GM18858 (cell line): ENCODE measurements at regions not wholly inside any gene's neighbourhood (a gene's known extent, or its start where the extent isn't known, plus 50 kb on each side); places are given as distances from the start of the nearest gene placed in this dataset.

ENCODE experiments used
- ATAC-seq: cut with Tn5 transposase; IDR thresholded peaks from one replicate; pipeline ENCODE4 v1.9.1; 2021; ENCODE audit not compliant: unreplicated experiment

DNA sequence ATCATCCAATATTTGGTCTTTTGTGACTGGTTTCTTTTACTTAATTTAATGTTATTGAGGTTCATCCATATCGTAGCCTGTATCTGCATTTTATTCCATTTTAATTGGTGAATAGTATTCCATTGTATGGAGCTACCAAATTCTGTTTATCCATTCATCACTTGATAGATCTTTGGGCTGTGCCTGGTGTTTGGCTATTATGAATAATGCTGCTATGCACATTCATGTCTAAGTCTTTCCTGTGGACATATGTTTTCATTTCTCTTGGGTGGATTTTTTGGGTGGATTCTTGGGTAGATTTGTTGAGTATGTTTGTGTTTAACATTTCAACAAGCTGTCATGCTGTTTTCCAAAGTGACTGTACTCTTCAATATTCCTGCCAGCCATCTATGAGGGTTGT is 52.5 kb upstream of the NEDD4L start:
- ATAC-seq: no peak

DNA sequence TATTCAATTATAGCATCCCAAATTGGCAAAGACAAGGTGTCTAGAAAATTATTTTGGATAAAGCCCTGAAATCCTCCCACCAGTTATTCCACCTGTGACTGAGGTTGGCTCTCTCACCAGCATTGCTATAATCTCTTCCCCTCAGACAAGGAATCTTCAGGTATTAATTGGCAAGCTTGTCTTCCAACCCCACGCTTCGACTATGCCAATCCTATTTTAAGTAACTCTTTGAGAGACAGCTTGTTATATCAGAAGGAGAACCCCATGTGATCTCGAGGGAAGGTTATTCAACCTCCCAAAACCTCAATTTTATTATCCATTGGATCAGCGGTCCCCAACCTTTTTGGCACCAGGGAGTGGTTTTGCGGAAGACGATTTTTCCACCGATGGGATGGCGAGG is 54.5 kb upstream of the NEDD4L start:
- no peak for ATAC-seq

DNA sequence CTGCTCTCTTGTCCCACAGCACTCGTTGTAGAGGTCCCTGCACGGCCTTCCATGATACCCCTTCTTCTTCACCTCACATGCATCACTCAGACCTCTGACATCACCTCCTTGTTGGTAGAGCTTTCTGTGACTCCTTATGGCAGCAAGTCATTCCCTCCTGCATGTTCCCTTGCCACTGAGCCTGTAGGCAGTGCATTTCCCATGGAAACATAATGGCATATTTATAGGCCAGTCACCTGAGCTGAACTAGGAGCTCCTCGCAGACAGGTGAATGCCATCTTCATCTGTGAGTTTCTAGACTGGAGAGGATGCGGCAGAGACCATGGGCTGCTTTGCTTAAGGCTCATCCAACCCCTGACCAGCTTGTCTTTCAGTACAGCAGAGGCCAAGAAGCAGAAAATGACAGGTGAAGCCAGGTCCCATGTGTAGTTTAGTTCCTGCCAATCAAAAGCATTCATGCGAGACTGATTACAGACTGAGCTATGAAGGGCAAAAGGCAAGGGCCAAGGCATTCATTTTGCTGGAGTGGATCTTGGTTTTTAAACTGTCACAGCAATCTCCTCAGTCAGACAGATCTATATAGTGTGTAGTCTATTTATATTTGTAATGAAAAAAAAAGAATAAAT is 59.4 kb upstream of the NEDD4L start:
- ATAC-seq: no peak

DNA sequence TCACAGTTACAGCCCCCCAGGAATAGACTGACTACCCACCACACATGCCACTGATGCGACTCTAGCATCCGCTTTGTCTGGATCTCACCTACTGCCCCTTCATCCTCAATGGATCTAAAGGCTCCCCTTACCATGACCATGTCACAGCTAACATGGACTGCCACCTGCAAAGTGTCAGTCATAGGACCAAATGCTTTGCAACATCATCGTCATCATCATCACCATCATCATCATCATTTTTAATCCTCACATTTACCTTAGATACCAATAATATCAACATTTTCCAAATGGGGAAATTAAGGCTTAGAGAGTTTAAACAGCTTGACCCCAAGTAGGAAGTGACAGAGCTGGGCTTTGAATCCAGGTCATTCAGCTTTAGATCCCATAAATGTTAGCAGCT is 60.1 kb upstream of the NEDD4L start:
- no peak for ATAC-seq

DNA sequence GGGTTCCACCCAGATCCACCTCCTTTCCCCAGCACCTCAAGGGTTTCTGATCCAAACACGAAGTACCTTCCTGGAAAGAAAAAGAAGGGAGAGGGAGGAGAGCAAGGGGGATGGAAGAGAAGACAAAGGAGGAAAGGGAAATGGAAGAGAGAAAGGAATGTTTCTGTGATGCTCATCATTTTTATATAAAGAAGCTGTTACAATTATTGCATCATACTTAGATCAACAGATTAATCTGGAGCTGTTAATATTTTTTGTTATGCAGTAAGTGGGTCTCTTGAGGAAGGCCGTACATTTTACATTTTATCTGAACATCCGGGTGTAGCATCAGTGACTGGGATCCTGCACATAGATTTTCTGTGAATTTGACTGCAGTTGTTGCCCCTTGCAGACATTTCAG is 60.6 kb upstream of the NEDD4L start:
- ATAC-seq: no peak

DNA sequence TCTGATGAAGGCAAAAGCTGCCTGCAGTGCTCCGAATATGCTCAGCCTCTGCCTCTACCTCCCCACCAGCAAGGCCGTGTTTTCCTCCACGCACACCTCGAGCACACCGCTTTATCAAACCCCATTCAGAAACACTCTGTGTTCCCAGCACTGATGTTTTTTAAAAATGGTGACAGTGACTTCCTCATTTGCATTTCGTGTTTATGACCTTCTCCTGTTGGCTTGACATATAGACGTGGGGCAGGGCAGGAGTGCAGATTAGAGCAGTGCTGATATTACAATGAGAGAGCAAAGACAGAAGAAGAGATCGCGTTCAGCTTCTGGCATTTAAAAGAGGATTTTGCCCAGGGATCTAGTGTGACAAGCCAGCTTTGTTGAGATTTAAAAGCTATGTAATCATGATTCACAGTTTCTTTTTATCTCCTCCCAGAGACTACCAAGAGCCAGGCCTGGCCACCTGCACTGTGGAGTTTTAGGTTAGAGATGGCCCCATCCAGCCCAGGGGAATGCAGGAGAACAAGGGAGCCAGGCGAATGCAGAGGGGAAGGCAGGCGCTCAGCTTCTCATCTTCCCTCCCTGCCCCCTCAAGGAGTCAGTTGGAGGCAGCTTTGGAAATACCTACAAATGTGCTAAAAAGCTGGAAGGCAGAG is 61.5 kb upstream of the NEDD4L start:
- ATAC-seq: no peak

DNA sequence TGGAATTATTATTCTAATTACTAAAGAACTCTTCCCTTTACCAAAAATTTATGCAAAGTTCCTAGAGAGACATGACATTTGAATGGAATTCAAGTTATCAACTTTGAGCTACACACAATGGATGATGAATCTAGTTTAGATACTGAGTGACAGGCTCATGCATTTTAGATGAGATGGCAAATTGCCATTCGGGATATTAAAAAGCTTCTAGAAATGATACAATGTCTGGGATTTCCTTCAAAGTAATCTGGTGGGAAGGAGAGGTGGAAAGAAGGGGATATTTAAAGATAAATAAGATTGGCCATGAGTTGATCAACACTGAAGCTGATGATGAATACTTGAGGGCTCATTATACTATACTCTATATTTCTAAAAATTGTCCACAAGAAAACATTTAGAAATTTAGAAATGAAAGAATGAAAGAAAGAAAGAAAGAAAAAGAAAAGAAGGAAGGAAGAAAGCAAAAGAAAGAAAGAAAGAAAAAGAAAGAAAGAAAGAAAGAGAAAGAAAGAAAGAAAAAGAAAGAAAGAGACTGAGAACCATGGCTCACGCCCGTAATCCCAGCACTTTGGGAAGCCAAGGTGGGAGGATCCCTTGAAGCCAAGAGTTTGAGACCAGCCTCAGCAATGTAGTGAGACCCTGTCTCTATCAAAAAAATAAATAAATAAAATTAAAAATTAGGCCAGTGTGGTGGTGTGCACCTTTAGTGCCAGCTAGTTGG is 62.6 kb upstream of the NEDD4L start:
- no peak for ATAC-seq

DNA sequence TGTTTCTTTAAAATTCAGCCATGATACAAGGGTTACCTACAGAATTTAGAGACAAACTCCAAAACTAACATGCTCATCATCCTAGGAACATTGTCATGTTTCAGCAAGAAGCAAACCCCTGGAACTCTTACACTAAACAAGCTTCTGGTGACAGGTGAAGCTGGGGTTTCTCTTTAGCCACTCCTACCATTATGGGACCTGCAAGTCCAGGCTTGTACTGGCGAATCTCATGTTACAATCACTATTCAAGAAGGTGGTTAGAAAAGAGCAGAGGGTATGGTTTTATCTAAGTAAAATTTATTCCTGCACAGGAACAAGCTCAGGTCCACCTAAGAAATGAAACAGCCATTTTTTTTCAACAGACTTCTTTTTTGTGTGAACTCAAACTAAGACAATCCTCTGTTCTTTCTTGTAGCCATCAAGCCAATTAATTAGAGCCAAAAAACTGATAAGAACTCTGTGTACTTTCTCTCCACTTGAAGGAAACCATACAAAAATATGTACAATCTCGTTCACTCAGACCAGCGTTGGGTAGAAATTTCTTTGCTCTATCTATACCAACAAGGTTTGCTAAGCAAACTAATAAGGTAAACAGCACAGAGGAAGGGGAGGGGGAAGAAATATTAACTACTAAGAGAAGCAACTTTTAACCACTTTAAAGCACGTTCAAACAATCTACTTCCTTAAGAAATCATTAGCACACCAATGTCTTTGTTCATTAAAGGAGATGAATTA is 63.3 kb upstream of the NEDD4L start:
- no peak for ATAC-seq

DNA sequence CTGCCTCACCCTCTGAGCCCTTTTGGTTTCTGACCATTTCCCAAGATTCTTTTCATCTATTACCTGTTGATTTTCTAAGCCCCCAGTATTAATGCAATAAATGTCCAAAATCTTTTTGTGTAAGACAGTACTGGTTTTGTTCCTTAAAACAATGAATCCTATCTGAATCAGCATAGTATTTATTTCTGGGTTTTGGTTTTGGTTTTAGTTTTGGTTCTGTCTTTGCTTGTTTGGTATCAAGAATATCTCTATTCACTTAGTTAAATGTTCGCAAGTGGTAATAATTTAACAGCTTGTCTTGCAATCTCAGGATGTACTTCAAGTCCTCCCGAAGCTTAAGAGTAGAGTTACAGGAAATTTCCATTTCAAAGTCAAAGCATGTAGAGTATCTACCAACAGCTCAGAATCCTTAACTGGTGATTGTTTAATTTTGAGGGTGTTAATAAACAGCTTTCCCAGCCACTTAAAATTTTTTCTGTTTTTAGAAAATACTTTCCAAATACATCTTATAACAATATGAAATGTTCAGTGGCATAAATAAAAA is 67.7 kb upstream of the NEDD4L start:
- no peak for ATAC-seq

DNA sequence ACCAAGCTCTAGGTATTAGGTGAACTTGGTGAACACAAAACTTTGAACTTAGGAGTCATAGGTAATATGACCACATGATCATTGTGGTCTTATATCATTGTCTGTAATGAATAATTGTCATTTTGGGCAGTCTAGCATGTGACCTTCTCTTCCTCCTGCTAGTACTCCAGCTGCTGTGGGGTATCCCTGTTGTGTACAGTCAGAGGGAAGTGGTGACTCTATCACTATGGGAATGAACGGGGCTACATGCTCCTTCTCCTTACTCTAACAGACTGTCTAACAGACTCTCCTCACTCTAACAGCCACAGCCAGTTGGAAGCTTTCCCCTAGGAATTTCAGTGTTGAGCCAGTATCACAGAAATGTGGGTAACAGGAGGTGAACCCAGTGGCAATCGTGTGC is 68.2 kb upstream of the NEDD4L start:
- no peak for ATAC-seq

DNA sequence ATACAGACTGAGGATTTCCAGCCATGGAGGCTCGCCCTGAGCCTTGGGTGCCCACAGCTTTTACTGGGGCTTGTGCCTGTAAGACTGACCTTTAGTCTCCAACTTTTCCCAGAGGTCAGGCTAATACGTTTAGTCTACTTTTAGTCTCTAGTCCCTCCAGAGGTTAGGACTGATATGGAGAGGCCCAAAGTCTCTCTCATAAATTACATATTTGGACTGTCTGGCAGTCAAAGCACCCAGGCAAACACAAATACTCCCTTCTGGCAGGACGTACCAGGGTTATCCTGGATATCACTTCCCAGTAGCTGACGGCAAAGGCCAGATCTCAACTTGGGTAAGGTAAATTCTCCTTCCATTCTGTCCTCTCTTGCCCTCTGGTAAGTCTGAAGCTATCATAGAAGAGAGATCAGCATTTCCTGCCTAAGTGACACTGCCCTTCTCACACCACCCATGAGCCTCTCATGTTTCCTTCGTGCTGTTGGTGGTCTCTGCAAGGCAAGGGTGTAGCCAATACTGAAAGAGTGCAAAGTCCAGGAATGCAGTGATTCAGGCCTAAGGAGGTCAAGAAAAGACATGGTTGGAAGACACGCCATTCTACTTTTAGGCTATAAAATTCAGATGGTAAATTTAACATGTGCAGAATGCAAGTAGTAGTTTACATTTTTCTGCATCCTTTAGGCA is 69.3 kb upstream of the NEDD4L start:
- no peak for ATAC-seq

DNA sequence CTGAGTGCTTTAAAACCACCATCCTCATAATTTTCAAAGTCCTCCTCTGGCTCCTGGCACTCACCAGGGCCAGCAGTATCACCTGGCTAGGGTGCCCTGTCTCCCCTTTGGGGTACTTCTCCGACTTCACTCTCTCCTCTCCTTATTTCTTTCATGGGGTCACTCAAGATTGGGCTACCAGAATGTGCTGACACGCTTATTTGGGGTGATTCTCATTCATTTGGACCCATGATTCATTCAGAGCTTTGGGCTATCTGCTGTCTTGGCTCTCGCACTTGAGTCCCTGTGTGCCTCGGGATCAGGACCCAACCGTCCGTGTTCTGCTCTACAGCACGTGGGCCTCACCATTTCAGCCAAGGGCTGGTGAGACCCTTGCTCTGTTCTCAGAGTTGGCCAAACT is 70.1 kb upstream of the NEDD4L start:
- no peak for ATAC-seq

DNA sequence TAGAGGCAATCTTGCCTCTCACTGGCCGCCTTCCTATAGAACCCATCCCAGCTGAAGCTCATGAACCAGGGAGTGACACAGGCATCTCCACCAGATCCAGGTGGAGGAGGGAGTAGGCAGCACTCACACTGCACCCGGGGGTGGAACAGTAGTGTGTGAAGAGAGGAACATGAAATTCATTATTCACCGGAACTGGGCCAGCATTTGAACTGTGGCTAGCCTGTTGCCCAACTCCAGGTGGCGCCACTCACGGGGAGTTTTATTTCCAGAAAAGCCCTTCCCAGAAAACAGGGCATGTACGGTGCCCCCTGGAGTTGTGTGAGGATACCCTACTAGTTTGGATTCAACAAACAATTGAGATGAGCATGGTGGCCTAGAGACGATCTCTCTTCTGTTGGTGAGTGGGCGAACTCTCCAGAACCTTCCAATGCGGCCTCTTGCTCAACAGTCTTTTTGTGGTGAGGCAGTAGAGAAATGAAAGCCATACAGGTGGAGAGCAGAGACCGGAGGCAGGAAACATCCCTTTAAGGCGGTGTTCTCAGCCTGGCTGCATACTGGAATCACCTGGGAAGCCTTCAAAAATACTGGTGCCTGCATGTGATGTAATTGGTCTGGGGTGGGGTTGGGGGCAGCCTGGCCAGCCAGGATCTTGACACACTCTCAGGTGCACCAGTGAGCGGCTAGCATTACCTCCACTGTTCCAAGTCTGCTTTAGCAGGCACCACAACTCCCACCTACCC is 73.5 kb upstream of the NEDD4L start:
- no peak for ATAC-seq

DNA sequence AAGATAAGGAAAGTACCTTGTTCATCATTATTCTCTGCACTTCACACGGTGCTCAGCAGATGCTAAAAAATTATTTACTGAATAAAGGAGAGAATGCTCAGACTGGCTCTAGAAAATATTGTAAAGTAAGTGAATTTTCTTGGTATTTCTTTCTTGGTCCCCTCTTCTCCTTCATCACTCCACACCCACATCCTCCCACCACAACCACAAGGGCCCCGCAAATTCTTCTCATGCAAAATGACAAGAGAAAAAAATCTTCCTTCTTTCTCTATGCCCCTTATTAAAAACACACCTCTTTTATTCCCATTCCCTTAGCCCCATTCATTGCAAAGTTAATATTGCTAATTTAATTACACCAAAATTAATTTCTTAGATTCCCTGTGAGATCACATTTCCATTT is 74.2 kb upstream of the NEDD4L start:
- no peak for ATAC-seq

DNA sequence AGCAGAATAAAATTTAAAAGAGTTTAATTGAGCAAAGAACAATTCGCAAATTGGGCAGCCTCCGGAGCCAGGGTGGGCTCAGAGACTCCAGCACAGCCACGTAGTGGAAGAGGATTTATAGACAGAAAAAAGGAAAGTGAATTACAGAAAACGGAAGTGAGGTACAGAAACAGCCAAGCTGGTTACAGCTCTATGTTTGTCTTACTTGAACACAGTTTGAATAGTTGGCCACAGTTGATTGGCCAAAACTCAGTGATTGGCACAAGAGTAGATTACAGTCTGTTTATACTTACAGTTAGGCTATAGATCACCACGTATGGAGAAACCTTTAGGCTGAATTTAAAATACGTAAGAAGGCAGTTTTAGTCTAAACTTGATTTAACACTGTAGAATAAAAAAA is 78.8 kb upstream of the NEDD4L start:
- no peak for ATAC-seq

DNA sequence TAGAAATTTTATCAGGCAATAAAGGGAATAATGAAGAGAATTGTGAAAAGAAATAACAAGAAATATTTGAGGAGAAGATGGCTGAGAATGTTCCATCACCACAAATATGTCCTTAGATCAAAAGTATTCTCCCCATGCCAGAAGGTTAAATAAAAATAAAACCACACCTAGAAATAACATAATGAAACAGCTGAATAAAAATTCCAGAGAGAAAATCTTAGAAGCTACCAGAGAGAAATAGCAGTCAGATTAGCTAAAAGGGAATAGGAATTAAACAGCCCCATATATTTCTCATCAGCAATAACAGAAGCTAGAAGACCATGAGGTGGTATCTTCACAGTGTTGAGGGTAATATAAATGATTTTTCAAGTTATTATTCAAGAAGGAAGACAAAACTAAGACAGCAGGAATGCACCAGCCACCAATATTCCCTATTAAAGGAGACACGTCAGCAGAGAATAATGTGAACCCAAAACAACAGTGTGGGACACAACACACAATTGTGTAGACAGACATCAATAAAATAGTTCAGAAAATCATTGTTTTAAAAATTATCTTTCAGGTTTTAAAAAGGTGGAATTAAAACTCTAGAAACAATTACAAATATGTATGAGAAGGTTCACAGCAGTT is 82.0 kb upstream of the NEDD4L start:
- ATAC-seq: no peak

DNA sequence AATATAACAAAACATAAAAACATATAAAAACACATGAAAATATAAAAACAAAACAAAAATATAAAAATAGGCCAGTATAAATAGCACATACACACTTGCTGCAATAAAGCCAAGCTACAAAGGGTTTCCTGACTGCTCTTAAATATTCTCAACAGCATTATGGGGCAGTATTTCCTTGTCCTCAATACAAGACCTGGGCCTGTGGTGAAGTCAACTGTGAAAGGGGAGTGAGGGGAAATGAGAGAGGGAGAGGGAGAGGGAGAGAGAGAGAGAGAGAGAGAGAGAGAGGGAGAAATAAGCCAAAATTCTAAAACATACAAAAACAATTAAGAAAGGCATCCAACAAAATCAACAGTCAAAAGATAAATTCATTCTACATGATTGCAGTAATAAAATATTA is 82.6 kb upstream of the NEDD4L start:
- no peak for ATAC-seq

DNA sequence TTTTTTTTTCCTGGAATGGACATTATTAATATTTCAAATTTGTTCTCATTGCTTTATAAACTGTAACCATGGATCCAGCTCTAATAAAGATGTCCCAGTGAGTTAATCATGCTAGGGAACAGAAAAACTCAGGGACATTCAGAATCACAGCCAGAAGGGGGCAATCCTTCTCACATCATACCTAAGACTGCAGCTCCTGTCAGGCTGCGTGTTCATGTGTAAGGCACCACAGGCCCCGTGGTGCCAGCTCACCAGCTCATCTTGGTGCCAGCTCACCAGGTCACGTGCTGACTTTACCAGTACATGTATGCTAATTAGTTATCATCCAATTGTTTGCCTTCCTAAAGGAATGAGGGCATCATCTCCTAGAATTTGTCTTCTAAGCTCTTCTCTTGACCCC is 84.7 kb upstream of the NEDD4L start:
- ATAC-seq: no peak

DNA sequence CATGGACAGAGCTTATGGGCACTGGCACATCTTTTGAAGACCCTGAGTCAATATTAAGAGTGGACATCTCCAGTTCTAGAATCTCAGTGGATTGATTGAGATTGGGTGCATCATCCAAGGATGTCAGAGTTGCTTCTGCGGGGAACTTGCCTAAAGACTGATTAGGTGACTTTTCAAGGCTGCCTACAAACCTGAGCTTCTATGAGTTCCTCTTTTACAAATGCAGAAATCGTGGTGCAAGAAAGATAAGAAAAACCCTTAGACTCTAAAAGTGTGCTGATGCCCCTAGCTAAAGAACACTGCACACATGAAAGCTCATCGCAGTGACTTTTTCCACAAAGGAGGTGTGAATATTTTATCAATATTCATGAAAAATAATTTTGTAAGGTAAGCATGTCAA is 86.8 kb upstream of the NEDD4L start:
- no peak for ATAC-seq

DNA sequence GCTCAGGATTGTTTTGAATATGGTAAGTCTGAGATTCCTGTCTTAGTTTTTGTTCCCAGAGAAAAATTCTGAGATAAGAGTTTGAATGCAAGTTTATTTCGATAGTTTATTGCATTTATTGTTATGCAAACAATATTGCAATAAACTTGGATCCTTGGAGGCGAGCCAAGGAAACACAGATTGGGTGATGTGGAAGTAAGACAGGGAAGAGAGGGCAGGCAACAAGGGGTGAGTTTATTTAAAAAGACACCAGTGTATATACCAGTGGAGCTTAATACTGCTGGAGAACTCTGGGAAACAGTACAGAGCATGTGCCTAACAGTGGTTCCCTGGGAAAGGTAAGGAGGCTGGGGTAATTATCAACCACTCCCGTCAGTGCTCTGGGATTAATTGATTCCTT is 87.5 kb upstream of the NEDD4L start:
- ATAC-seq: no peak
